ENCODE measurements at regions not wholly inside any gene's neighbourhood (a gene's known extent, or its start where the extent isn't known, plus 50 kb on each side); places are given as distances from the start of the nearest gene placed in this dataset.

- TF ChIP-seq POLR2AphosphoS5 (IDR thresholded peaks at IDR 0.05; ENCODE audit: low read depth, low read length) (no peak), TAF1 (IDR thresholded peaks at IDR 0.05; ENCODE audit: borderline replicate concordance, low read depth, low read length) (no peak)
These were observed 592.6 kb downstream of the SLITRK5 start for GRCh38 chr13:88263808-88264207.

All from GM12892 (cell line).